ENCODE measurements at regions not wholly inside any gene's neighbourhood (a gene's known extent, or its start where the extent isn't known, plus 50 kb on each side); places are given as distances from the start of the nearest gene placed in this dataset.
"Not testable (repeated sequence)": the region's sequence is repeated elsewhere in the genome, so short reads cannot be mapped to it uniquely, and the experiment has no call there.

- in situ Hi-C loops (cut with HindIII; ENCODE audit: low sequenced_read_pairs) = not testable (repeated sequence)
Measured at GRCh38 chr17:20675707-20676106, 96.2 kb downstream of the CDRT15L2 start.

GRCh38 chr17:20676656-20677055, 97.1 kb downstream of the CDRT15L2 start:
- in situ Hi-C loops (cut with HindIII; ENCODE audit: low sequenced_read_pairs); H3K4me3 ChIP-seq (ENCODE audit: low read depth, low read length); DNase-seq (ENCODE audit: low read depth): not testable (repeated sequence)

More at GRCh38 chr17:20675707-20676106, 96.2 kb downstream of the CDRT15L2 start:
- not testable (repeated sequence) for H3K4me3 ChIP-seq (ENCODE audit: low read depth, low read length); DNase-seq (ENCODE audit: low read depth)

- DNase-seq (ENCODE audit: low read depth); in situ Hi-C loops (cut with HindIII; ENCODE audit: low sequenced_read_pairs); H3K4me3 ChIP-seq (ENCODE audit: low read depth, low read length): not testable (repeated sequence)
Measured at GRCh38 chr17:20677469-20677868, 97.9 kb downstream of the CDRT15L2 start.

GRCh38 chr17:20678424-20678823, 98.9 kb downstream of the CDRT15L2 start:
- DNase-seq (ENCODE audit: low read depth); in situ Hi-C loops (cut with HindIII; ENCODE audit: low sequenced_read_pairs); H3K4me3 ChIP-seq (ENCODE audit: low read depth, low read length): not testable (repeated sequence)

- in situ Hi-C loops (cut with HindIII; ENCODE audit: low sequenced_read_pairs); H3K4me3 ChIP-seq (ENCODE audit: low read depth, low read length); DNase-seq (ENCODE audit: low read depth): not testable (repeated sequence)
Measured at GRCh38 chr17:20681746-20682722, 102.5 kb downstream of the CDRT15L2 start.

- H3K4me3 ChIP-seq (ENCODE audit: low read depth, low read length); in situ Hi-C loops (cut with HindIII; ENCODE audit: low sequenced_read_pairs); DNase-seq (ENCODE audit: low read depth): not testable (repeated sequence)
Measured at GRCh38 chr17:20683651-20684229, 104.2 kb downstream of the CDRT15L2 start.

GRCh38 chr17:20684975-20685374, 105.5 kb downstream of the CDRT15L2 start:
- in situ Hi-C loops (cut with HindIII; ENCODE audit: low sequenced_read_pairs); DNase-seq (ENCODE audit: low read depth); H3K4me3 ChIP-seq (ENCODE audit: low read depth, low read length): not testable (repeated sequence)

- H3K4me3 ChIP-seq (ENCODE audit: low read depth, low read length); DNase-seq (ENCODE audit: low read depth); in situ Hi-C loops (cut with HindIII; ENCODE audit: low sequenced_read_pairs): not testable (repeated sequence)
Measured at GRCh38 chr17:20687584-20687983, 108.1 kb downstream of the CDRT15L2 start.

GRCh38 chr17:20689170-20689749, 109.7 kb downstream of the CDRT15L2 start:
- H3K4me3 ChIP-seq (ENCODE audit: low read depth, low read length); in situ Hi-C loops (cut with HindIII; ENCODE audit: low sequenced_read_pairs); DNase-seq (ENCODE audit: low read depth): not testable (repeated sequence)

GRCh38 chr17:20692706-20693105, 113.2 kb downstream of the CDRT15L2 start:
- in situ Hi-C loops (cut with HindIII; ENCODE audit: low sequenced_read_pairs); DNase-seq (ENCODE audit: low read depth); H3K4me3 ChIP-seq (ENCODE audit: low read depth, low read length): not testable (repeated sequence)

- in situ Hi-C loops (cut with HindIII; ENCODE audit: low sequenced_read_pairs) = not testable (repeated sequence)
Measured at GRCh38 chr17:20695871-20696270, 116.3 kb downstream of the CDRT15L2 start.

GRCh38 chr17:20698463-20699206, 119.1 kb downstream of the CDRT15L2 start:
- in situ Hi-C loops (cut with HindIII; ENCODE audit: low sequenced_read_pairs); DNase-seq (ENCODE audit: low read depth); H3K4me3 ChIP-seq (ENCODE audit: low read depth, low read length): not testable (repeated sequence)

More at GRCh38 chr17:20695871-20696270, 116.3 kb downstream of the CDRT15L2 start:
- DNase-seq (ENCODE audit: low read depth); H3K4me3 ChIP-seq (ENCODE audit: low read depth, low read length): not testable (repeated sequence)

GRCh38 chr17:20700528-20700927, 121.0 kb downstream of the CDRT15L2 start:
- in situ Hi-C loops (cut with HindIII; ENCODE audit: low sequenced_read_pairs); H3K4me3 ChIP-seq (ENCODE audit: low read depth, low read length): not testable (repeated sequence)
- peak; percentile 59 for DNase-seq (ENCODE audit: low read depth)

- in situ Hi-C loops (cut with HindIII; ENCODE audit: low sequenced_read_pairs); DNase-seq (ENCODE audit: low read depth); H3K4me3 ChIP-seq (ENCODE audit: low read depth, low read length): not testable (repeated sequence)
Measured at GRCh38 chr17:20701366-20701765, 121.8 kb downstream of the CDRT15L2 start.

Data from astrocyte of the cerebellum (primary cell).